GM13977 (cell line): ENCODE measurements at regions not wholly inside any gene's neighbourhood (a gene's known extent, or its start where the extent isn't known, plus 50 kb on each side); places are given as distances from the start of the nearest gene placed in this dataset.
"Not testable (repeated sequence)": the region's sequence is repeated elsewhere in the genome, so short reads cannot be mapped to it uniquely, and the experiment has no call there.

Source experiments
- DNase-seq: peaks from one replicate; pipeline ENCODE4 v3.0.0; 2012; ENCODE audit warnings: low spot score
- CTCF ChIP-seq: IDR thresholded peaks from 2 replicates; pipeline ENCODE4 v1.5.1; 2012; ENCODE audit warnings: mild to moderate bottlenecking, control low read depth; ENCODE audit not compliant: insufficient read depth; ENCODE audit errors: extremely low read depth, missing control alignments
- in situ Hi-C: fragments of 300-500 bp; cut with MboI; formaldehyde crosslinking; loops from one replicate; pipeline ENCODE4 v1.12.0; 2022; ENCODE audit warnings: low sequenced_read_pairs, low pct_unique_long_range_greater_than_20kb, mixed read lengths, inconsistent platforms; ENCODE audit not compliant: unreplicated experiment

DNA sequence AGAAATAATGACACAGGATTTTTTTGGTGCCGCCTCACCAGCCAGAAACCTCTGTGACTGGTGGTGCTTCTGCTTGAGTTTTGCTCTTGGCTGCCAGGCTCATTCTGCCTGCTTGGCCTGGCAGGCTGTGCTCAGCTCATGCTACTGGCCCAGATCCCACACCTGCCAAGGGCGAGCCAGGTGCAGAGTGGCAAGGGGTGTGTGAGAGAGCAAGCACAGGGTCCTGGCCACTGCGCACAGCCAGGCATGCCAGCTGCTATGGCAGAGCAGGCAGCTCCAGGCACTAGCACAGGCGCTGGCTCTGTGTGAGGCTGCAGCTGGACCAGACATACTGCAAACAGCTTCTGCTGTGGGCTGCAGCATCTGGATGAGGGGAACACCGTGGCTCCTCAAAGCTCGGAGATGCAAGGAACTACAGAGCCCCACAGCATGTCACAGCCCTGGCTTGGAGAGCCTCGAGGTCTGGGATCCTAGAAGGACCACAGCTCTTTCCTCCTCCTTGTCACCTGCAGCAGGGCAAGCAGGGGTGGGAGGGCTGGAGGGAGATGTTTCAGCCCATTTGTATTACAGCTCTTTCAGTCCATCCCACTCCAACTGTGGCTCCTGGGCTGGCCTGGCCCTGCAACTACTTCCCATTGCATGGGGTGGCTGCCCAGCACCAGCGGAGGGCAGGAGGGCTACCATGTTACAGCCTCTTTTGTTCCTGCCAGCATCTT, 313.4 kb upstream of the SEMA3C start:
- in situ Hi-C loops: no loop called here
- DNase-seq: no peak
- no peak for TF ChIP-seq CTCF

DNA sequence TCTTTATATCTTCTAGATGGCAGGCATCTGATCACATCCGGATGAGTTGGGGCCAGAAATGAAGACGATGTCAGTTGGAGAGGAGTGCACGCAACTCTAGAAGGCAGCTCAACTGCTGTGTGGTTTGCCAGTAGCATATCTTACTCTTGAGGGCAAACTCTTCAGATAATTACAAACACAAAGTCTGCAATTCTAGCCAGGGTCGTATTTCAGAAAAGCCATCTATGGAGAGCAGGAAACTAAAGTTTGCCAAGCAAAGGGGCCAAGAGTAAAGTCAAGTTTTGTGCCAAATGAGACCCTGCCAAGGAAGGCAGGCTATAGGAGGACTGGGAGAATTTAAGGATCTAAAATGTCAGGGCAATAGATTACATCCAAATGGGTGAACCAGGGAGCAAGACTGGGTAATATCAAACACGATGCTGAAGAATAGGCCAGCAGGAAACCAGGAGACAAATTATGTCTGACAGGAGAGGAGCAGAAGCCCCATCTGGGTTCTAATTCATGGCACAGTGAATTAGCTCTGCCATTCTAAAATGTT, 312.5 kb upstream of the SEMA3C start:
- no peak for DNase-seq
- no peak for TF ChIP-seq CTCF
- in situ Hi-C loops: no loop called here

DNA sequence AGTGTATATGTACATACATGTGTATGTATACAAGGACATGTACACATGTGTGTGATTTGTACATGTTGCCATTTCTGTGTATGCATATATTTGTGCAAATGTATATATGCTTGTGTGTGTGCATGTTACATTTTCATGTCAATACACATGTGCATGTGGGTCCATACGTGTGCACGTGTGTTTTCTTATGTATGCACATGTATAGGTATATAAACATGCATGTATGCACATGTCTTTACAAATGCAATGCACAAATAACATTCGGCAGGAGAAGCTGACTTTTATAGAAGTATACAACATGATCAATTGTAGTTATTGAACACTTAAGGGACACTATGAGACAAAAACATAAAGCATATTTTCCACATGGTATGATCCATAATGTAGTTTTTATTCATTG, 307.4 kb upstream of the SEMA3C start:
- in situ Hi-C loops: no loop called here
- TF ChIP-seq CTCF: no peak
- no peak for DNase-seq

GRCh38 chr7:81222692-81223091, 303.8 kb upstream of the SEMA3C start:
- DNase-seq, in situ Hi-C loops: not testable (repeated sequence)

GRCh38 chr7:81221527-81222217, 302.8 kb upstream of the SEMA3C start:
- no peak for TF ChIP-seq CTCF
- DNase-seq: no peak
- in situ Hi-C loops: no loop called here

DNA sequence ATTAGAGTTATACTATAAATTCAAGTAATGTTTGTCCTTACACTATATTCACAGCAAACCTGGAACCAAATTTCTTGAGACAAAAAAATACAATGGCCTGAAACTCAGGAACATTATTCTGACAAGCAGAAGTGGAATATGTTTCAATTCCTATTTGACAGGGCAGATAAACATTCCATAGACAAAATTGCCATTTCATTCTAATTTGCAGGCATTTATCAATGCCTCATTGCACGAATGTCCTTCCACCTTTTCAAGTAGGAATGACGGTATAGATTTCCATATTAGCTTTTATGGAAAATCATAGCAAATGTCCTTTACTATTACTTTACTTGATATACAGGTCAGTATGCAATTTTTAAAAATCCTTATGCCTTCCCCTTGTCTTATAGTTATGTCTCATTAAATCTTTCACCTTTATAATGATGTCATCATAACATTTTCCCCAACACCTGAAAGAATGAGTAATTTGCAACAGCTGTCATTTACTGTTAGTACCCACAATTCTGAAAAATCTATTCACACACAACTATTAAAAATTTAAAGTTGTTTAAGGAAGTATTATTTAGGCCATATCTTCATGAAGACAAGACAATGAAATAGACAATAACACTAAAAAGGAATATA, 299.7 kb upstream of the SEMA3C start:
- TF ChIP-seq CTCF: no peak
- no peak for DNase-seq

GRCh38 chr7:81213394-81213793, 294.5 kb upstream of the SEMA3C start:
- in situ Hi-C loops: no loop called here
- no peak for TF ChIP-seq CTCF
- no peak for DNase-seq

More for the DNA sequence above, 299.7 kb upstream of the SEMA3C start:
- in situ Hi-C loops: no loop called here
